ENCODE measurements at regions not wholly inside any gene's neighbourhood (a gene's known extent, or its start where the extent isn't known, plus 50 kb on each side); places are given as distances from the start of the nearest gene placed in this dataset.
A peak's percentile ranks its signal among the peaks of the same experiment; 100 is the strongest.

DNA sequence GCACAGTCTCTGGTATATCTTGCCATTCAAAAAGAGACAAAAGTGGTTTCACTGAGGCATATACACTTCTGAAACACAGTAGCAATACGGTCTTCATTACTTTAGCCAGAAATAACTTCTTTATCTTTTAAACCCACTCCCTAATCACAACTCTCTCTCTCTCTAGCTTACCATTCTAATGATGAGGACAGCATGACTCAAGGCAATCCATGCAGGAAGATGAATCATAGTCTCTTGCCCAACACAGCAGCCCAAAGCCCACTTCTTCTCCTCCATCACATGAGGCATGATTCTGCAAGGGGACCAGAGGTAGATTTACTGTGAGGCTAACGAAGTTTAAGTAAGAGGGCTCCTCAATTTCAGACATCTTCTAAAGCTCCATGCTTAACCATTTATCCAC is 285.0 kb upstream of the NR5A2 start:
- Histone ChIP-seq H3K9ac (ENCODE audit: low read depth, low read length) (no peak overlapping the region), H3K9me3 (replicated peaks; ENCODE audit: low read length) (no peaks in the 10 kb centered on the region), H3K27me3 (ENCODE audit: control insufficient read depth, insufficient read depth, low read length) (peaks cover 5% of the 10 kb centered on the region), H3K36me3 (ENCODE audit: insufficient read depth, low read length) (no peaks in the 10 kb centered on the region), H3K4me2 (ENCODE audit: low read length) (peak overlapping the region; percentile 42), H3K4me1 (ENCODE audit: control insufficient read depth, insufficient read depth, low read length) (peaks cover 16% of the 10 kb centered on the region), H3K4me3 (ENCODE audit: low read length) (no peak overlapping the region)

DNA sequence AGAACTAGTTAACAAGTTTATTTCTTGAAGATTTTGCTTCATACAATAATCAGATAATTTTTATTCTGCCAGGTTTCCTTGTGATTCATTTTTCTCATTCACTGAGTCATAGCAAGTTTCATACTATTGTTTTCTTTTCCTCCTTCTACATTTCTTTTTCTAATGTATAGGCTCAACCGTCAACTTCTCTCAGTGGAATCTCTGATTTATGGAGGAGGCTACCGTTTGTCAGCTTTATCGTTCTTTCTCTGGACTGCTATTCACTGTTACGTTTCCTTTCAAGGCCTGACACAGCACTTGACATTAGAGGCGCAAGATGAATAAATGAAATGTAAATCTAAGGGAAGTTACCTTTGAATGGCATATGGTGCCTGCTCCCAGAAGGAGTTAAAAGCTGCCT is 284.3 kb upstream of the NR5A2 start:
- Histone ChIP-seq H3K36me3 (ENCODE audit: insufficient read depth, low read length) (no peaks in the 10 kb centered on the region), H3K9ac (ENCODE audit: low read depth, low read length) (no peak overlapping the region), H3K4me3 (ENCODE audit: low read length) (no peak overlapping the region), H3K9me3 (replicated peaks; ENCODE audit: low read length) (no peaks in the 10 kb centered on the region), H3K4me1 (ENCODE audit: control insufficient read depth, insufficient read depth, low read length) (peaks cover 22% of the 10 kb centered on the region), H3K27me3 (ENCODE audit: control insufficient read depth, insufficient read depth, low read length) (peaks cover 12% of the 10 kb centered on the region), H3K4me2 (ENCODE audit: low read length) (peak overlapping the region; percentile 42)

DNA sequence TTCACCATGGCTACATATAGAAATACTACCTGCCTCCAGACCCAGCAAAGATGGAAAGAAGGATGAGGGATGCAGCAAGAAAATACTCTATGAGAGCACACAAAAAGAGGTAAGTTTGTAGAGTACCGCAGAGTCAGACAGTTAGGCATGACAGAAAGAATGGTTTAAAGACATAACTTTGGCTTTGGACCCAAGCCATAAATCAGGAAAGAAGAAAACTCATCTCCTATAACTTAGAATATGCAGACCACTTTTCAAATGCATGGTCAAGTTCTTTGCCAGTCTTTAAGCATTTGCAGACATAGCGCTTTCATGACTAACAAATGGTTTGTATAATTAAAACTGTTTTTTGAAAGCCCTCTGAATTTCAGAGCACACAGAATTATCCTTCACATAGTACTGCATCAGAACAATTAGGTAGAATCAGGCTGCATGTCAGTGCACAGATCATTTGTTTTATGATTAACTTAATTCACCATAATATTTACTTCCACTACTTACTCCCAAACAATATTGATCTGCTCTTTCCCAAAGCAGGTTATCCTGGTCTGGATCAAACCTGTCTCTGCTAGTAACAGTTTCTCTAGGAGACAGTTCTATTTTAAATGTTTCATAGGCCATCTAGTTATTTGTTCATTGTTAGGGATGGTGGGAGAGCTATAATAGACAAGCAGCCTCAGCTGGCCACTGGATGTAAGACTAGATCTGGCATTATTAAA is 280.7 kb upstream of the NR5A2 start:
- Histone ChIP-seq H3K27me3 (ENCODE audit: control insufficient read depth, insufficient read depth, low read length) (peaks cover 17% of the 10 kb centered on the region), H3K4me1 (ENCODE audit: control insufficient read depth, insufficient read depth, low read length) (peaks cover 22% of the 10 kb centered on the region), H3K9me3 (replicated peaks; ENCODE audit: low read length) (no peaks in the 10 kb centered on the region), H3K4me3 (ENCODE audit: low read length) (no peak overlapping the region), H3K9ac (ENCODE audit: low read depth, low read length) (no peak overlapping the region), H3K4me2 (ENCODE audit: low read length) (no peak overlapping the region), H3K36me3 (ENCODE audit: insufficient read depth, low read length) (no peaks in the 10 kb centered on the region)

DNA sequence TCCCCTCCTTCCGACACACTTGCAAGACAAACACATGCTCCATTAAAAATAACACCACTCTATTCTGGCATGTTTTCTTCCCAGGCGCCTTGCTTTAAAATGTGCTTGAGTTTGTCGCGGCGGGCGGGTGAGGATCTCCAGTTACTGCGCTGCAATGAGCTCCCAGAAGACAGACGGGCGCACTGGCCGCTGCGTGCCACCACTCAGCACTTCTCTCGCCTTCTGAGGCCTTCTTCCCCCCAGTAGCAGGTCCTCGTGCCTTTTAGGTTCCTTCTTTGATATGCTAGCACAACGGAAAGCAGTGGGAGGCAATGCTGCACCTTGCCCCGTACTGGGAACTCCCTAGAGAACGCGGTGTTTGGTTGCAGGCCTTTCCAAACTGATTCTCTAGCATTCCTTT is 279.5 kb upstream of the NR5A2 start:
- Histone ChIP-seq H3K9me3 (replicated peaks; ENCODE audit: low read length) (no peaks in the 10 kb centered on the region), H3K36me3 (ENCODE audit: insufficient read depth, low read length) (no peaks in the 10 kb centered on the region), H3K4me3 (ENCODE audit: low read length) (no peak overlapping the region), H3K4me2 (ENCODE audit: low read length) (peak overlapping the region; percentile 44), H3K9ac (ENCODE audit: low read depth, low read length) (no peak overlapping the region), H3K4me1 (ENCODE audit: control insufficient read depth, insufficient read depth, low read length) (peaks cover 15% of the 10 kb centered on the region), H3K27me3 (ENCODE audit: control insufficient read depth, insufficient read depth, low read length) (peaks cover 17% of the 10 kb centered on the region)

GRCh38 chr1:199751506-199751905 is 276.0 kb upstream of the NR5A2 start:
- Histone ChIP-seq H3K4me3 (ENCODE audit: low read length) (no peak overlapping the region), H3K36me3 (ENCODE audit: insufficient read depth, low read length) (no peaks in the 10 kb centered on the region), H3K4me2 (ENCODE audit: low read length) (no peak overlapping the region), H3K9ac (ENCODE audit: low read depth, low read length) (no peak overlapping the region), H3K27me3 (ENCODE audit: control insufficient read depth, insufficient read depth, low read length) (peaks cover 17% of the 10 kb centered on the region), H3K4me1 (ENCODE audit: control insufficient read depth, insufficient read depth, low read length) (peaks cover 6% of the 10 kb centered on the region), H3K9me3 (replicated peaks; ENCODE audit: low read length) (no peaks in the 10 kb centered on the region)

DNA sequence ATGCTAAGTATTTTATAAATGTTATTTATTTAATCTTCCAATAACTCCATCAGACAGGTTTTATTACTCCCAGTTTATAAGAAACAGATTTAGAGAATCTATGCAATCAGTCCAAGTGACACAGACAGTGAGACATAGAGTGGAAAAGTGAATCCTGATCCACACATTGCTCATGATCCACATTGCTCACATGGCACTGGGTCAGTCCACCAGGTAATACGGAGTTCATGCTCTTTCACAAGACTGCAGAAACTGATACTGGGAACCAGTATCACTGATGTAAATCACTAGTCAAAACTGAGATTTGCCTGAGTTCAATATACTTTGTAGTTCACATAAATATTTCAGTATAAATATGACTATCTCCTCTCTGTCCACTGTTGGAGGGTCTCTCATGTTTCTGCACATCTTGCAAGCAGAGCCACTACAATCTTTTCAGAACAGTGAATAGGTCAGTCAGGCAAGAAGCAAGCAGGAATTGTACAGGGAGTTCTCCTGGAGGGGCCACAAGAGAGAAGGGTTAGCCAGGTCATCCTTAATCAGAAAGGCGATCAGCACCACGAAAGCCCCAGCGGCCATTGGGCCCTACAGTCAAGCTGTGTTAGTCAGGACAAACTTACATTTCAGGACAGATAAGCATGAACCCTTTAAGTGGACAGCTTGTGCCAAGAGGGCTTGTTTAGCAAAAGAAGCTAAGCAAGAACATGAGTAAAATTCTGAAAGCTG is 275.4 kb upstream of the NR5A2 start:
- H3K4me3 ChIP-seq (ENCODE audit: low read length), result no peak overlapping the region

GRCh38 chr1:199752688-199753027 is 274.9 kb upstream of the NR5A2 start:
- Histone ChIP-seq H3K4me1 (ENCODE audit: control insufficient read depth, insufficient read depth, low read length) (peaks cover 5% of the 10 kb centered on the region), H3K4me2 (ENCODE audit: low read length) (no peak overlapping the region), H3K36me3 (ENCODE audit: insufficient read depth, low read length) (no peaks in the 10 kb centered on the region), H3K4me3 (ENCODE audit: low read length) (no peak overlapping the region), H3K9ac (ENCODE audit: low read depth, low read length) (no peak overlapping the region), H3K9me3 (replicated peaks; ENCODE audit: low read length) (no peaks in the 10 kb centered on the region), H3K27me3 (ENCODE audit: control insufficient read depth, insufficient read depth, low read length) (peaks cover 11% of the 10 kb centered on the region)

More for the DNA sequence above, 275.4 kb upstream of the NR5A2 start:
- H3K4me1 ChIP-seq (ENCODE audit: control insufficient read depth, insufficient read depth, low read length), result peaks cover 6% of the 10 kb centered on the region
- H3K4me2 ChIP-seq (ENCODE audit: low read length), result no peak overlapping the region
- no peaks in the 10 kb centered on the region for H3K9me3 ChIP-seq (replicated peaks; ENCODE audit: low read length)
- H3K9ac ChIP-seq (ENCODE audit: low read depth, low read length), result no peak overlapping the region
- peaks cover 14% of the 10 kb centered on the region for H3K27me3 ChIP-seq (ENCODE audit: control insufficient read depth, insufficient read depth, low read length)
- H3K36me3 ChIP-seq (ENCODE audit: insufficient read depth, low read length), result no peaks in the 10 kb centered on the region

GRCh38 chr1:199753513-199753912 is 274.0 kb upstream of the NR5A2 start:
- H3K4me2 ChIP-seq (ENCODE audit: low read length), result no peak overlapping the region
- H3K9me3 ChIP-seq (replicated peaks; ENCODE audit: low read length), result no peaks in the 10 kb centered on the region
- peaks cover 1% of the 10 kb centered on the region for H3K4me1 ChIP-seq (ENCODE audit: control insufficient read depth, insufficient read depth, low read length)
- no peak overlapping the region for H3K9ac ChIP-seq (ENCODE audit: low read depth, low read length)
- peaks cover 3% of the 10 kb centered on the region for H3K27me3 ChIP-seq (ENCODE audit: control insufficient read depth, insufficient read depth, low read length)
- H3K4me3 ChIP-seq (ENCODE audit: low read length), result no peak overlapping the region
- no peaks in the 10 kb centered on the region for H3K36me3 ChIP-seq (ENCODE audit: insufficient read depth, low read length)

GRCh38 chr1:199756066-199756465 is 271.4 kb upstream of the NR5A2 start:
- Histone ChIP-seq H3K9ac (ENCODE audit: low read depth, low read length) (no peak overlapping the region), H3K36me3 (ENCODE audit: insufficient read depth, low read length) (no peaks in the 10 kb centered on the region), H3K4me1 (ENCODE audit: control insufficient read depth, insufficient read depth, low read length) (peaks cover 13% of the 10 kb centered on the region), H3K4me2 (ENCODE audit: low read length) (no peak overlapping the region), H3K27me3 (ENCODE audit: control insufficient read depth, insufficient read depth, low read length) (no peaks in the 10 kb centered on the region), H3K4me3 (ENCODE audit: low read length) (no peak overlapping the region), H3K9me3 (replicated peaks; ENCODE audit: low read length) (no peaks in the 10 kb centered on the region)

DNA sequence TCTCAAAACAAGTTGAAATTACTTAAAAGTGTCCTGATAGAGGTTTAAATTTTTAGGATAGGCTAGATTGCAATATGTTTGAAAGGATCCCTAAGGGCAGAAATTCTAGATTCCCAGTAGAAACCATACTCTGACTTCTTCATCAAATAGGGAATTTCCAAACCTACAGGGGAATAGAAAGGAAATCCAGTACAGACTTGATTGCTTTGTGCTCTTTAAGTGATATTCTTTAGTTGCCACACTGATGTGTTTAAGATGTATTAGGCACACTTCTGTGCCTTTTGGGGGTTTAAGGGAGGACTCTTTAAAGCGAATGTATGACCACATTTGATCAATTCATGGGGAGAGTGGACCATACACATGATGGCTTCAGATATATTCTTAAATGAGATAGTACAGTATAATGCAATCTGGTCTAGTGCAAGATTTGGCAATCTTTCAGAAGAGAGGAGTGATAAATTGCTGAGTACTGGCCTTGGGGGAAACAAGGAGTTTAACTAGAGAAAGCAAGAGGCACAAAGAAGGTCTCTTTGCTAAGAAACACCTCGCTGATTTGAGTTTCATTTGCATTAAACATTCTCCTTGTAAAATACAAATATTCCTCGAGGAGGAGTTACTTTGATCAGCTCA is 268.8 kb upstream of the NR5A2 start:
- no peak overlapping the region for H3K4me3 ChIP-seq (ENCODE audit: low read length)
- H3K4me2 ChIP-seq (ENCODE audit: low read length), result no peak overlapping the region
- H3K36me3 ChIP-seq (ENCODE audit: insufficient read depth, low read length), result no peaks in the 10 kb centered on the region
- H3K9ac ChIP-seq (ENCODE audit: low read depth, low read length), result no peak overlapping the region
- H3K27me3 ChIP-seq (ENCODE audit: control insufficient read depth, insufficient read depth, low read length), result no peaks in the 10 kb centered on the region
- H3K9me3 ChIP-seq (replicated peaks; ENCODE audit: low read length), result no peaks in the 10 kb centered on the region
- H3K4me1 ChIP-seq (ENCODE audit: control insufficient read depth, insufficient read depth, low read length), result peaks cover 13% of the 10 kb centered on the region

DNA sequence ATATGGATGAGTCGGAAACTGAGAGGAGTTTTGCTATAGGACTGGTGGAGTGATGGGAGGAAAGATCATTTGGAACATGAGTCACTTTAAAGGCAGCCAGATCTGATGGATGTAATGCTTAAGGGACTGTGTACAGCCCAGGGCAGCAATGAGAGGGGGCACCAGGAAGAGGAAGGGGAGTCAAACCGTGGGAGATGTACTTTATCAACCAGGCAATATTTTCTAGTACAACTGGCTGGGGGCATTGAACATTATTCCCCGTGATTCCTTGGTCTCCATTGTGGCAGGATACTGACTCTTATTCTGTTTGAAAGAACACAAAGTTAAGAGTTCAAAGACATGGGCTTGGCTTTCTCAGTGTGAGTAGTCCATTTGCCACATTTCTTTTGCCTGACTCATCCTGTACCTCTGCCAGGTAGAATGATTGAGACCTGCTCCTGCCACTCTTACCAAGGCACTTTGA is 268.2 kb upstream of the NR5A2 start:
- Histone ChIP-seq H3K36me3 (ENCODE audit: insufficient read depth, low read length) (no peaks in the 10 kb centered on the region), H3K4me1 (ENCODE audit: control insufficient read depth, insufficient read depth, low read length) (peaks cover 13% of the 10 kb centered on the region), H3K9ac (ENCODE audit: low read depth, low read length) (no peak overlapping the region), H3K4me3 (ENCODE audit: low read length) (no peak overlapping the region), H3K9me3 (replicated peaks; ENCODE audit: low read length) (no peaks in the 10 kb centered on the region), H3K27me3 (ENCODE audit: control insufficient read depth, insufficient read depth, low read length) (no peaks in the 10 kb centered on the region), H3K4me2 (ENCODE audit: low read length) (peak overlapping the region; percentile 35)

Measured in skeletal muscle satellite cell (primary cell).